SU-DHL-6 (cell line): ENCODE measurements at regions not wholly inside any gene's neighbourhood (a gene's known extent, or its start where the extent isn't known, plus 50 kb on each side); places are given as distances from the start of the nearest gene placed in this dataset.

Source experiments
- H2AFZ ChIP-seq: fragments of 200-600 bp; sonication (generic); 2 replicates; pipeline ENCODE4 v1.6.1; 2014; ENCODE audit warnings: low read depth, mild to moderate bottlenecking, moderate library complexity, mixed read lengths, antibody characterized with exemption, low read length; ENCODE audit not compliant: severe bottlenecking
- H3F3A ChIP-seq: fragments of 200-600 bp; shearing (Covaris generic); 2 replicates; pipeline ENCODE4 v1.6.0; 2016; ENCODE audit warnings: antibody characterized with exemption, mild to moderate bottlenecking; ENCODE audit not compliant: insufficient read depth
- H3K27ac ChIP-seq: fragments of 200-600 bp; sonication (generic); 2 replicates; pipeline ENCODE4 v1.5.1; 2016; ENCODE audit warnings: low read depth, mild to moderate bottlenecking, low read length, moderate library complexity, mixed read lengths
- H3K27me3 ChIP-seq: fragments of 200-600 bp; sonication (generic), shearing (Covaris generic); 2 replicates; pipeline ENCODE4 v1.6.0; 2014; ENCODE audit warnings: mild to moderate bottlenecking, low read length
- H3K36me3 ChIP-seq: fragments of 200-600 bp; sonication (generic); 2 replicates; pipeline ENCODE4 v1.6.1; 2014; ENCODE audit warnings: mild to moderate bottlenecking, low read length, mixed read lengths
- H3K4me2 ChIP-seq: fragments of 300-600, 200-600 bp; shearing (Covaris generic), sonication (generic); 2 replicates; pipeline ENCODE4 v1.6.0; 2014; ENCODE audit warnings: low read length, low read depth, mild to moderate bottlenecking; ENCODE audit not compliant: poor library complexity, severe bottlenecking
- H3K4me3 ChIP-seq: fragments of 200-600 bp; sonication (generic); 2 replicates; pipeline ENCODE4 v1.5.1; 2014; ENCODE audit warnings: antibody characterized with exemption, low read length, mild to moderate bottlenecking, mixed read lengths; ENCODE audit not compliant: insufficient read depth, poor library complexity, severe bottlenecking
- H3K79me2 ChIP-seq: fragments of 200-600 bp; sonication (generic); 2 replicates; pipeline ENCODE4 v1.6.1; 2014; ENCODE audit warnings: mild to moderate bottlenecking, low read length, moderate library complexity; ENCODE audit not compliant: insufficient read depth
- H3K9ac ChIP-seq: fragments of 200-600 bp; sonication (generic); 2 replicates; pipeline ENCODE4 v1.7.0; 2014; ENCODE audit warnings: mild to moderate bottlenecking, low read length
- H3K9me2 ChIP-seq: fragments of 200-600 bp; sonication (generic); replicated peaks from 2 replicates; pipeline ENCODE4 v1.6.1; 2014; ENCODE audit warnings: low read length; ENCODE audit not compliant: insufficient read depth
- H3K9me3 ChIP-seq: fragments of 200-600 bp; sonication (generic); 2 replicates; pipeline ENCODE4 v1.6.1; 2014; ENCODE audit warnings: low read length, mixed read lengths; ENCODE audit not compliant: insufficient read depth
- H4K20me1 ChIP-seq: fragments of 200-600 bp; sonication (generic); 2 replicates; pipeline ENCODE4 v1.6.1; 2014; ENCODE audit warnings: low read depth, mild to moderate bottlenecking, antibody characterized with exemption, low read length, moderate library complexity, mixed read lengths
- CTCF ChIP-seq: fragments of 200-600 bp; sonication (generic); IDR thresholded peaks from one replicate; pipeline ENCODE4 v1.5.1; 2017; ENCODE audit warnings: antibody characterized with exemption, mild to moderate bottlenecking, low read length, moderate library complexity; ENCODE audit not compliant: insufficient read depth, poor library complexity, severe bottlenecking
- EZH2phosphoT487 ChIP-seq: fragments of 200-600 bp; sonication (generic), shearing (Covaris generic); conservative IDR thresholded peaks from 2 replicates; pipeline ENCODE4 v1.6.1; 2018; ENCODE audit warnings: mild to moderate bottlenecking, antibody characterized with exemption, low read length, moderate library complexity, mixed read lengths

- H3K9me2 ChIP-seq = no peaks in the 10 kb centered on the region
- peaks cover 17% of the 10 kb centered on the region; the same call in 1 of the 2 replicates for H3K9me3 ChIP-seq
- H3K36me3 ChIP-seq = no peaks in the 10 kb centered on the region
- H2AFZ ChIP-seq = no peak overlapping the region
- no peak overlapping the region for H3K4me3 ChIP-seq
- no peaks in the 10 kb centered on the region for H3F3A ChIP-seq
- no peak overlapping the region for H3K9ac ChIP-seq
- H3K4me2 ChIP-seq = no peak overlapping the region
- H3K27me3 ChIP-seq = no peaks in the 10 kb centered on the region; the same call in 1 of the 2 replicates
- H3K79me2 ChIP-seq = no peaks in the 10 kb centered on the region
- no peaks in the 10 kb centered on the region for H4K20me1 ChIP-seq
- TF ChIP-seq EZH2phosphoT487 (no peak), CTCF (no peak)
- no peak overlapping the region for H3K27ac ChIP-seq
These were observed 50.2 kb upstream of the ATXN1 start for GRCh38 chr6:16811277-16811979.
